ENCODE measurements at regions not wholly inside any gene's neighbourhood (a gene's known extent, or its start where the extent isn't known, plus 50 kb on each side); places are given as distances from the start of the nearest gene placed in this dataset.
"Not testable (repeated sequence)": the region's sequence is repeated elsewhere in the genome, so short reads cannot be mapped to it uniquely, and the experiment has no call there.

DNA sequence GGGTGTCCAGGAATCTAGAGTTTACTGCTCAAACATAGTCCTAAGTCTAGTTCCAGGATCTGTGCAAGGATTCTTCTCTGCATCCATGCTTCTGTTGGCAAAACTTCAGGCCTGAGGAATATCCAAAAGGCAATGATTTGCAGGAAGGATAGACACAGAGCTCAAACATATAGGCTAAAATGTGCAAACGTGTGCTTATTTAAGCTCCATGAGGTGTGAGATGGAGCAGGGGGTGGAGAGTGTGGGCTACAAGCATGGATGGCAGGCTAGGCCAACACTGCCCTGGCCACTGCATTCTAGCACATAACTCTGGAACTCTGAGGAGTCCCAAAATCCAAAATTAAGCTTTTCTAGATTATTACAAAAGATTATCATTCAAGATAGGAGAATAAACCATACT lies 301.1 kb downstream of the PAX3 start:
- no peak for DNase-seq

DNA sequence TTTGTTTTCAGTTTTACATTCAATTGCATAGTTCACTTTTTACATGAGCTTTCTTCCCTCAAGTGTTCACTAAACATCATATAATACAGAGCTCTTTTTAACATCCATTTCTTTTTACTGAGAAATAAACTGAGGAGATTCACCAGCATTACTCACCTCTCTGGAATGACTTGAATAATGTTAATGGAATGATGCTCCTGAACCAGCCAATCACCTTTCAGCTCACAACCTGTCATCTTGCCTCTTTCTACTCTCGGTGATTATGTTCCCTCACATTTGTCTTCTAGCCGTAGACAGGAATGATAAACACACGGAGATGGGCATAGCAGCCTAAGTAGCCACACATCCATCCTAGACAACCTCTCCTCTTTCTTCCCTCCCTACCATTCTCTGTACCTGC lies 301.7 kb downstream of the PAX3 start:
- no peak for DNase-seq

DNA sequence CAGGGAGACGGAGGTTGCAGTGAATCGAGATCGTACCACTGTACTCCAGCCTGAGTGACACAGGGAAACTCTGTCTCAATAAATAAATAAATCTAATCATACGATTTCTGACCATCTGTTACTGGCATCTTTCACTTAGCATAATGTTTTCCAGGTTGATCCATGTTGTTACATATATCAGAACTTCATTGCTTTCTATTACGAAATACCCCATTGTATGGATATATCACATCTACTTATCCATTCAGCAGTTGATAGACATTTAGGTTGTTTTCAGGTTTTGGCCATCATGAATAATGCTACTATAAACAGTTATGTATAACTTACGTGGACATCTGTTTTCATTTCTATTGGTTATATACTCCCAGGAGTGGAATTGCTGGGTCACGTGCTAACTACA lies 303.9 kb downstream of the PAX3 start:
- DNase-seq = no peak

DNA sequence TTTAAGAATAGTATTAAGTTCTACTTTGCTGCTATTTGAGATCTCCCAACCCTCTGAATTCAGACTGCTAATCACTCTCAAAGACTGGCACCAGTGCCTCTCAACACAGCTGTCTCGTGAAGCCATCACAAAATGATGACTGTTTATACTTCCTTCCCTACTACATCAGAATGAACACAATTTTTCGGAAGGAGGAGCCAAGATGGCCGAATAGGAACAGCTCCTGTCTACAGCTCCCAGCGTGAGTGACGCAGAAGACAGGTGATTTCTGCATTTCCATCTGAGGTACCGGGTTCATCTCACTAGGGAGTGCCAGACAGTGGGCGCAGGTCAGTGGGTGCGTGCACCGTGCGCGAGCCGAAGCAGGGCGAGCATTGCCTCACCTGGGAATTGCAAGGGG lies 314.4 kb downstream of the PAX3 start:
- DNase-seq = not testable (repeated sequence)

DNA sequence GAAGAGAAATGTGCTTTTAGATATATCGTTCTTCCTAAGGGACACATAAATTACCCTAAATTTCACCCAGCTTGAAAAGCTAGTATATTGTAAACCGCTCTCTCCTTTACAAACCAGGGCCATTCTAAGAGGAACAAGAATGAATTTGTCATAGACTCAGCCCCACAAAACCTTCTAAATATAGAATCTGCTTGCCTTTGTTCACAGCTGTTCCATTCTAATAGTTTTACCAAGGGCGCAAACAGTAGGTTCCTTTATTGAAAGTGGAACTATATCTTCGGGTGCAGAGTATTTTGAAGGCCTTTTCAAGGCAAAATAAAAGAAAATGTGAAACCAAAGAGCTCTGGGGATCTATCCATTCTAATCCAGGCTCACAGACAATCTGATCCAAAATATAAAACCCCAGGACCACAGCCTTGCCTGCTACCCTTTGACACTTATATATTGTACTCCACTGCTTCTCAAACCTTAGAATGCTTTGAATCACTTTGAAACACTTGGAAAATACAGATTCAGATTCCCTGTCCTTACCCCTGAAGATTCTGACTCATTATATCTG lies 316.8 kb downstream of the PAX3 start:
- no peak for DNase-seq

DNA sequence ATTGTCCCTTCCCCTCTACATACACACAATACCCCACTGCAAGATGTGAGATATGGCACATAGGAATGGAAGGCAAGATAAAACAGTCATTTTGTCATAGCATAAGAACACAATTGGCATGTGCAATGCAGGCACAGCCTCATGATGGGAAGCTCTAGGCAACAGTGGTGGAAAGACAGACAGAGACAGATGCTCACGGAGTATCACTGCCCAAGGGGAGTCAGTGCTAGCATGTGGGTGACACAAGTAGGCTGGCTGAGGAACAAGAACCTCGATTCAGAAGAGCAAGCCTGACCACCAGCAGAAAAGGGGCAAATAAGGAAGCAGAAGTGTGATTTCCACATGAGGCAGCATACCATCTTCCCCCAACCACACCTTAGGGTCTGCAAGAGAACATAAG lies 323.6 kb downstream of the PAX3 start:
- no peak for DNase-seq

DNA sequence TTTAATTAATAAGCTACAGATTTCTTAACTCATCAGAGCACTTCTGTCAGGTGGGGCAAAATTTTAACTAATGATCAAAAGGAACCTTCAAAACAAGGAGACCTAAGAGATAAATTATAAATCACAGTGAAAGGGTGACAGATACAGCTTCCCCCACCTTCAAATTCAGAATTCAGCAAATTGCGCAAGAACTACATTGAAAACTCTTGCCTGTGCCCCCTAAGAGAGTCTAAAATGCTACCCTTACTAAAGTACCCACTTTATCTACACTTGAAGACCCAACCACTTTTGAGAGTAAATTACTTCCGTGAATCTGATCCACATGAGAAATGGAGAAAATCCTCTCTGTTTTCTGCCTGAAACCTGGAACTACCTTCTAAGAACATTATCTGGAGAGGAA lies 324.9 kb downstream of the PAX3 start:
- no peak for DNase-seq

DNA sequence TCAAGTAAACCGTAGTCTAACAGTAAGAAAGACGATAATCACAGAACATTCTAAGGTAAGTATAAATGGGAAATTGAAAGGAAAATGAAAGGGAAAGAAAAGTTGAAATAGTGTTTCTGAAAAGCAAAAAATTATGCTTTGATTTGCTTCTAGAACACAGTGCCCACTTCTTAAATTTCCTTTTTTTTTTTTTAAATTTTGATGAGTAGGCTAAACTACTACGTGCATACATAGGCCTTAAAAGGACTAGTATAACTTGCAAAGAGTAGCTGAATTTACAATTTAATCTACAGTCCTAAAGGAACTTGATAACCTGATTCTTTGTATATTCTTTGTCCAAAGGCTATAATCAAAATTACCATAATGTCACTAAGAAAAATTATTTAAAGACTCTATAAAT lies 325.3 kb downstream of the PAX3 start:
- DNase-seq = no peak

DNA sequence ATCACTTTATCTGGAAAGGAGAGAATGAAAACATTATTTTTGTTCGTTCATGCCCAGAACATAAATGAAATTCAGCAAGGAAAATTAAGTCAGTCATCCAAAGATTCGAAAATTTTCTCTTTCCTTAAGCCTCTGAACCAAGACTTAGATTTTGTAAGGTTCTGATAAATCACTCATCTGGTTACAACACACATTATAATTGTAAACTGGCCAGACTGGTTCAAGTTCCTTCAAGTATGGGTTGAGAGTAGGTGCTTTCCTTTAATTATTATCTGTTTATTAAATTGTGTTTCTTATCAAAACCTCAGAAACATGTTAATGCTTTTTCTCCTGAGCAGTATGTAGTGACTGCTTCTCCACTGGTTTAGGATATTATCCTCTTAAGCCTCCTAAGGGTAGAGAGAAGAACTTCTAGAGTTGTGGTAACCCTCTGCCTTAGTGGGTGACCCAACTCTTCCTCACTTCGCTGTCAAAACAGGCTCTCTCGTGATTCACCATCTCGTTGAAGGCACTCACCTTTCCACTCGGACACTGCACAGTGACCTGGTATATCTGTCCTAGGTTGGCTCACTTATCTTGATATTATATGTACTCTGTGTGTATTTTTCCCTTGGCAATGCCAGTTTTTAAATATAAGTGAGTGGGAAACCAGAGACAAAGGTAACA lies 325.9 kb downstream of the PAX3 start:
- DNase-seq = no peak

DNA sequence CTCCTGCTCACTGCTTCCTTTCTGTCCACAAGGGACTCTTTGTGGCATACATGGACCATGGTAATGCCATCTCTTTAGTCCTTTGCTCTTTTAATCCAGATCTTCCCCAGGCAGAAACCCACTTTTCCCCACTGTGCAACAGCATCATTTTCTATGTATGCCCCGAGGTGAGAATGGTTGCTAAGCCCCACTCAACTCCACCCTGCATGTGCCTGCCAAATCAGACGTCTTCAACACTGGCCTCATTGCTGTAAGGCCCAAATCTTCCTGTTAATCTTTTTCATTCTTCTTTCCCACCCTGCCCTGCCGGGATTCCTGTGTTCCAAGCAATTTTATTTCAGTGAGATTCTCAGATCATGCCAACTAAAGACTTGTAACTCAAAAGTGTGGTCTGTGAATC lies 328.4 kb downstream of the PAX3 start:
- DNase-seq = no peak

DNA sequence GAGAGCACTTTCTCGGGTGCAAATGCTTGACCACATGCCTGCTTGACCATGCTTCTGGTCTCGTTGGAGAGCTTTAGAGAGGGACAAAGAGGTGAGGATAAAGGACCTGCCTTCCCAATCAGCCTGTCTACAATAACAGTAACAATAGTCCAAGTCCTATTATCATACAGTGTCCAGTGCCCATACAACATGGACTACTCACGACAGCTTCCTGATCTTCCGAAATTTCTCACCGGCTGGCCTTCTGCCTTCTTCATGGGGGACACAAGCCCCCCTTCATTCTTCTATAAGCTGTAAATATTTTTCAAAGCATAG lies 329.0 kb downstream of the PAX3 start:
- no peak for DNase-seq

DNA sequence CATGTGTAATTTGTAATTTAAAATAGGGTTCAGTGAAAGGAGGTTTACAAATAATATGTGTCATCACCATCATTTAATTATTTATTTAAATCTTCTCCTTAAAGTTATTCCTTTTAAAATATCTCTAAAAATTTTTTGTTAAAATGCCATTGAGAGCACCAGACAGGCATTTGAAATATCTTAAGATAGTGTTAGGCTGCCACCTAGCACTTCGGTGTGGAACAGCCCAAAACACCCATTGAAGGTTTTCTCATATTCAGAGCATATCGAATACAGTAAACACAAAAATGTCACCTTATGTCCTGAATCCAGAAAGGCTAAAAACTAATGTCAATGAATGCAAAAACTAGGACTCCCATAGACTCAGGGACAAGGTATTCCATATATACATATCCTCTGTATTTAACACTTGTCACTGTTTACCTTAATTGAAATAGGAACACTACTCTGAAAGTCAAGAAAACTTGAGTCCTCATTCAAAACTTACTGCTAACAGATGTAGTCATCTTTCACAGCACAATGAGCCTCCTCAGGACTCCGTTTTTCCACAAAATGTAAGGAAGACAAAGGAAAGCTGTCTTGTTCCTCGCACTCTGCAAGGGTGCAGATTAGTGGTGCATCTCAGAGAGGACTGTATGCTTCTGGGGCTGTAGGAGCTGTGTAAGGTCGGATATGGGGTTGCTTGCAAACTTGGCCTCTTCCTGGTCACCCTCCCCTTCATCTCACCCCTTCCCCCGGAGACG lies 329.5 kb downstream of the PAX3 start:
- DNase-seq = no peak

DNA sequence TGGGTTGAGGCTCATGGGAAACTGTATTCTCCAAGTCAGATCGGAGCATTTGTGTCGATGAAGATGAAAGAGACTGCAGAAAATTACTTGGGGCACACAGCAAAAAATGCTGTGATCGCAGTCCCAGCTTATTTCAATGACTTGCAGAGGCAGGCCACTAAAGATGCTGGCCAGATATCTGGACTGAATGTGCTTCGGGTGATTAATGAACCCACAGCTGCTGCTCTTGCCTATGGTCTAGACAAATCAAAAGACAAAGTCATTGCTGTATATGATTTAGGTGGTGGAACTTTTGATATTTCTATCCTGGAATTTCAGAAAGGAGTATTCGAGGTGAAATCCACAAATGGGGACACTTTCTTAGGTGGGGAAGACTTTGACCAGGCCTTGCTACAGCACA lies 336.6 kb downstream of the PAX3 start:
- DNase-seq = no peak

DNA sequence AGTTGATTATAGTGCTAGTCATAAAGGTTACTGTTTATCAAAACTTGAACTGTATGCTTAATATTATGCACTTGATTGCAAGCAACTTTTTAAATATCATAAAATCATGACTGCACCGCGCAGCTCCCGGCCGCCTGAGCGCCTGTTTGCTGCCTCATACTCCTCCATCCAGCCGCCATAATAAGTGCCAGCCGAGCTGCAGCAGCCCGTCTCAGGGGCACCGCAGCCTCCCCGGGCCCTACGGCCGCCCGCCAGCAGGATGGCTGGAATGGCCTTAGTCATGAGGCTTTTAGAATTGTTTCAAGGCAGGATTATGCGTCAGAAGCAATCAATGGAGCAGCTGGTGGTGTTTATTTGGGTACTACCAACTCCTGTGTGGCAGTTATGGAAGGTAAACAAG lies 337.2 kb downstream of the PAX3 start:
- no peak for DNase-seq

DNA sequence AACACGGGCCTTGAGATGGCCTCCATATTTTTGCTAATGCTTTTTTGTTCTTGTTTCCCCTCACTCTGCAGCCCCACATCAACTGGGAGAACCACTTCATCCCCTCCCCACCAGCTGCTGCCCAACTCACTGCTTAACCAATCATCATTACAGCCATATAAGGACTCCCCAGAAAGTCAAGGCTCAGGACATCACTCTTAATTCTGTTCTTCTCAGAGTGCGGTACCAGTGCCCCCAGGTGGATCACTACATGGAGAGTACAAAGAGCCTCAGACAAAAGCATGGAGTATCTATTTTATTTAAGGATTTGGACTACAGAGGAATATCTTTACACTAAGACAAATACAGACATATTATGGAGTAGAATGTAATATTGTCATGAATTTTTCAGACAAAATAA lies 340.6 kb downstream of the PAX3 start:
- DNase-seq = no peak

DNA sequence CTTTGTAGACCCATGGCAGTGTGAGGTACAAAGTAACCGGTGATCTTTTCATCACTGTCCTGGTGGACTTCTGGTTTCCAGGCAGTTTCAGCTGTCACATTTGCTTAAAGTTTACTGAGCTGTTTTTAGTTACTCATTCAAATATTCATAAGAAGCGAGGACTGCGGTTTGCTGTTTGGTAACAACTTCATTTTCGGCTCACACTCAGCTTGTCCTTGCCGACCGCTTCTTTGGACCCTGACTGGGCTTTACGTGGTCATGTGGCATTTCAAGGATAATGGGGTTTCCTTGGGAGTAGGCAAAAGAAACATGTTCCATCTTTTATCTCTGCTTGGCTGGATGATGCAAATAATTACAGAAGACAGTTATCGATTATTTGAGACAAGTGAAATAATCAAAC lies 350.7 kb downstream of the PAX3 start:
- no peak for DNase-seq

DNA sequence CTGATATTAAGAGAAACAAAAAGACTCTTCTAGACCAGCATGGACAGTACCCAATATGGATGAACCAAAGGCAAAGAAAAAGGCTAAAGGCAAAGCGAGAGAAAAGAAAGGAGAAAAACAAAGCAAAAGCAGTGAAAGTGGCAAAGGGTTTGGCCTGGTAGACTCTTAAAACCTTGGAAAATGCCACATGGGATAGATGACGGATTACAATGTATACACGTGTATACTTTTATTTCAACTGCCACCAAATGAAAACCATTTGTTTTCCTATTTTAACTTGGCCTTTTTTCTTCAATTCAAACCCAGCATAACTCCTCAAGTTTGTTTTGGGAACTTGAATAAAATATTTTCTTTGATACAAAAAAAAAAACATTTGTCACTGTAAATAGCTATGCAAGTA lies 354.3 kb downstream of the PAX3 start:
- DNase-seq = not testable (repeated sequence)

DNA sequence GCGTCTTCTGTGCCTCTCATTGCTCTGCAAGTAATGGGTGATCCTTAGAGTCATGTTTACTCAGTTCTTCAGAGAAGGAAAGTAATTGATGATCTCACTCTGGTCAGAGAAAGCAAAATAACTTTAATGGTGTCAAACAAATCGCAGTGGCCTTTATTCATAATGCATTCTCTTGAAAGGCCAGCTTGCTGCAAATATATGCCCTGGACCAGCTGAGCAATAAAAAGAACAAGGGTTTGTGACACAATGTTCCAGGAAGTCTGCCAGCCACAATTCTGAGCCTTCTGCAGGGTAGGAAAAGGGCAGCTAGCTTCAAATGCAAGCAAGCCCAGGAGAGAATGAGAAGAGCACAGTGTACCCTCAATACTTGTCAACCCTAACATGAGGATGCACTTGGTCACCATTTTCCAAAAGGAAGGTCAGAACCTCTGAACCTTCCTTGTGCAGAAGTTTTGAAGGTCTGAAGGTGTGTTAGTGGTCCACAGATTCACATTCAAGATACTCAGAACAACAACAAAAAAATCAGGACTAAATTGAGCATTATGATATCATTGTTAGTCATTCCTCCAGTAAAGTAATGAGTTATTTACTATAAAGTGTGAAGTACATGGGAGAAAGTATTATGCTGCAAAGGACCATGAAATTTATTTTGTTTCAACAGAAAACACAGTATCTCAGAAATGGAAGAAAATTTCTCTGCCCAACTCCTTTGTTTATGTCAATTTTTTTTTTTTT lies 355.6 kb downstream of the PAX3 start:
- peak in 5 of 14 donors; percentile 8 to 48 (median 22) for DNase-seq

DNA sequence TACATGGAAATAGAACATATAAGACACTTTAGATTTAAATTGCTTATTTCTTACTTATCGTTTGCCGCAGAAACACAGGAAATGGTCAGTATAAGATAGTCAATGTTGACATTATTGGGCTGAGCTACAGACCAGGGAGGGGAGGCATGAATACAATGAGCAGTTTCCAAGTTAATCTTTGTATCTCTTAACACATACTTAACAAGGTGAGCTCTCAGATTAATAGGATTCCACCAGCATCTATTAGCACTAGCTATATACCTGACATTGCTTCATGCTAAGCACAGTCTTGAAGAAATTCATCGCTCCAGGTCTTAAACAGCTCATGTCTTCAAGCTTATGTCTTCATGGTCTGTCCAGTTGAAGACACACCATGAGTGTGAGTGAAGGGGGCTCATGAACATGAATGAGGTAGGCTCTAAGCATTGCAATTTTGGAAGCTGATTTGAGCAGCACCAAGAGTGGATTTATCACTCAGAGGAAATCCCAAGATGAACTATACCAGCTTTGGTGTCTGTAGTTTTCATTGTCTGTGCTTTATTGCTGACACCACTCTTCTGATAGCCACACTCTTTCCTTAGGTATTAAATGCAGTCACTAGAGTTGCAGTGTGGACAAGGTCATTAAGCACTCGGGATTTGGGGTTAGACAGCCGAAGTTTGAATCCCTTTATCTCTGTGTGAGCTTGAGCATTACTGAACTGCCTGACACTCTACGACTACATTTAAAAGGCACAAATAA lies 359.3 kb upstream of the EPHA4 start:
- DNase-seq = no peak

DNA sequence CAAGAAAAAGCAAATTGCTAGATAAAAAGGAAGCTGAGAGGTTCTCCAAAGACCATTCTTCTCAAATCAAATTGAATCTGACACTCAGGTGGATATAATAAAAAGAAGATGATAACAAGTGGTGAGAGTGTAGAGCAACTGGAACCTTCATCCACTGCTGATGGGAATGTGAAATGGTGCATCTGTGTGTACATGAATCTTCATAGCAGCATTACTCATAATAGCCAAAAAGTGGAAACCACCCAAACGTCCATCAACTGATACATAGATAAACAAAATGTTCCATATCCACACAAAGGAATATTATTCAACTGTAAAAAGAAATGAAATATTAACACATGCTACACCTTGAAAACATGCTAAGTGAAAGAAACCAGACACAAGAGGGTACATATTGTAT lies 357.2 kb upstream of the EPHA4 start:
- DNase-seq = no peak

DNA sequence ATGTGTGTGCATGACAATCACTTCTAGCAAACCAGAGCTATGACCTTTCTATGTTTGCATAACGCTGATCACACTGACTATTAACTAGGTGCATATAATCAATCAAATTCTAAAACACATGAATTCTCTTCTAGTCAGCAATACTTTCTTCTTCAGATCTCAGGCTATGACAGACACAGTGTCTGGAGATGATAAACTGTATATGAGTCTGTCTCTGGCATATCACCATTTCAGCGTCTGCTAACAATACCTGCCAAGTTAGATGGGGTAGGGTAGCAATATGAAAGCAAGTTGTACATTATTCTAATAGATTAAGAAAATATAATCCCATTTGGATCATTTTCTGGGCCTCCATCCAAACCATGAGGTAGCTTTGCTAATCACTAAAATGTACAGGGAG lies 354.2 kb upstream of the EPHA4 start:
- no peak for DNase-seq

DNA sequence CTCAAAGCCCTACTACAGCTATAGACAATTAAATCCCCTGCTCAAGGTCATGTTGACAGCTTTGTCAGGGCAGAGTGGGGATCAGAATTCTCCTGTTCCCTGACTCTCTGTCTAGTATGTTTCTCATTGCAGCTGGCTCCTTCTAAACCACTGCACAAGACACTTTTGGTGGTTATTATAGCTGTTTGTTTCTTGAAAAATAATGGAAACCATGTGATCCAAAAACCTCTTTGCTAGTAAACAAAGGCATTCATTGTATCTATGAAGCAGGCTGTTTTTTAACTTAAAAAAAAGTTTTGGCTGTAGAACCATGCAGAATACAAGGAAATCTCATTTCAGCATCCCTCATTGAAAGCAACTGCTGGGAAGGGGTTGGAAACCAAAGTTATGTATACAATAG lies 352.5 kb upstream of the EPHA4 start:
- peak in 1 of 14 donors; percentile 1 for DNase-seq

DNA sequence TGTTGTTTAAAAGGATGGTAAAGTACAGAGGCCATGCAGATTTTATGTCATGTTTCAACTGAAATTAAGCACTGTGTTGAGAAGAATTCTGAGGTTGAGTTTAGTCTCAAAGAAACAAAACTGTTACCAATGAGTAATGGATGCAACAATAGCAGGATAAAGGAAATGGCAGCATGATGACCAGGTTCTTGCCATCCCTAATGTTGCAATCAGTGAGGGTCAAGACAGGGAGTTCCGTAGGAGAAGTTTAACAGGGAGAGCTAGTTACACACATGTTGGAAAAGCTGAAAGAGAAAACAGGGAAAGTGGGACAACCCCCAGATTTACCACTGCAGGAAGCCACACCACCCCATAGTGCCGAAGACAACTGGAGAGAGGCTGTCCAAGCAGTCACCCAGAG lies 343.8 kb upstream of the EPHA4 start:
- DNase-seq = no peak

Measured in C1 segment of cervical spinal cord (tissue), 14 donors.